ENCODE measurements at regions not wholly inside any gene's neighbourhood (a gene's known extent, or its start where the extent isn't known, plus 50 kb on each side); places are given as distances from the start of the nearest gene placed in this dataset.

DNA sequence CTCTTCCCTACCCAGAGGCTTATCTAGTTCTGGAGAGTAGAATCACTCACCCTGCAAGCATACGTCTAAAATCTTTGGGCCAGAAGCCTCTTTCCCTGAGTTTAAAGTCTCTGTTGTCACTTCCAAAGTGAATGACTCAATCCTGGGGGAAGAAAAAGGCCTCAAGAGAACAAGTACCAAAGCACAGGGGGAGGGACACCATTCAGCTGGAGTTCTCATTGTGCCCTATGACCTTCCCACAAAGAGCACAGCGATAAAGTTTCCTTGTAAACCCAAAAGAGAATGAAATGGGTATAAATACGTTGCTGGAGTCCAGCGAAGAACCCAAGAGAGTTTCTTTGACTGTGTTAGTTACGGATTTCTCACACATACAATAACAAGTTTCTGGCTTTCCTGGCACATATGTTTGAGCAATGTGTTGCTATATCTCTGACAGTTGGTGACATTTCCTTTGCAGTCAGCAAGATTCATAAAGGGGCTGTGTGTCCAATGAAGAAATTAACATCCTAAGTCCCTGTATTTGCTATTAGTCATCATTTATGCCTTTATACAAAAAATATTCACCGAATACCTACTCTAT lies 107.3 kb upstream of the PTPRG start:
- TF ChIP-seq, protein P1, sequence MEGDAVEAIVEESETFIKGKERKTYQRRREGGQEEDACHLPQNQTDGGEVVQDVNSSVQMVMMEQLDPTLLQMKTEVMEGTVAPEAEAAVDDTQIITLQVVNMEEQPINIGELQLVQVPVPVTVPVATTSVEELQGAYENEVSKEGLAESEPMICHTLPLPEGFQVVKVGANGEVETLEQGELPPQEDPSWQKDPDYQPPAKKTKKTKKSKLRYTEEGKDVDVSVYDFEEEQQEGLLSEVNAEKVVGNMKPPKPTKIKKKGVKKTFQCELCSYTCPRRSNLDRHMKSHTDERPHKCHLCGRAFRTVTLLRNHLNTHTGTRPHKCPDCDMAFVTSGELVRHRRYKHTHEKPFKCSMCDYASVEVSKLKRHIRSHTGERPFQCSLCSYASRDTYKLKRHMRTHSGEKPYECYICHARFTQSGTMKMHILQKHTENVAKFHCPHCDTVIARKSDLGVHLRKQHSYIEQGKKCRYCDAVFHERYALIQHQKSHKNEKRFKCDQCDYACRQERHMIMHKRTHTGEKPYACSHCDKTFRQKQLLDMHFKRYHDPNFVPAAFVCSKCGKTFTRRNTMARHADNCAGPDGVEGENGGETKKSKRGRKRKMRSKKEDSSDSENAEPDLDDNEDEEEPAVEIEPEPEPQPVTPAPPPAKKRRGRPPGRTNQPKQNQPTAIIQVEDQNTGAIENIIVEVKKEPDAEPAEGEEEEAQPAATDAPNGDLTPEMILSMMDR (IDR thresholded peaks at IDR 0.05; ENCODE audit: low read depth, low read length) = no peak
- no peak overlapping the region for H3K27ac ChIP-seq
- H3K27me3 ChIP-seq (ENCODE audit: insufficient read depth, low read depth, severe bottlenecking) = no peaks in the 10 kb centered on the region
- no peaks in the 10 kb centered on the region for H3K36me3 ChIP-seq
- H3K4me3 ChIP-seq (ENCODE audit: low read depth, low read length) = no peak overlapping the region
- no peak for DNase-seq
- H3K9me3 ChIP-seq (ENCODE audit: severe bottlenecking) = no peaks in the 10 kb centered on the region

DNA sequence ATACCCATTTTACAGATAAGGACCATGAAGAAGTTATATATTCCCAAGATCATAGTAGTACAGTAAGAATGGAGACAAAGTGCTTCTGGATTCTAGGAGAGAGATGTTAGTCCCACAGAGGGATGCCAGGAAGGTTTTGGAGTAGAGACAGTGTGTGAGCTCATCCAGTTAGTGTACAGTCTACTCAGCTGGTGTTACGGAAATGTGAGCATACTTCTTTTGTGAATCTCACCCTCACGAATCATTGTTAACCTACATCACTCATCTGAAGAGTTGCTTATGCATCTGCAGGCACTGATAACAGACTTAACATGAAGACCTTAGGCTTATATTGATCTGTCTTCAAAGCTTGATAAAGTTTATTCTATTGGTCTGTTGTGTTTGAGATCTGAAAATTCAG lies 106.6 kb upstream of the PTPRG start:
- H3K27ac ChIP-seq = no peak overlapping the region
- H3K4me3 ChIP-seq (ENCODE audit: low read depth, low read length) = no peak overlapping the region
- DNase-seq = no peak
- no peaks in the 10 kb centered on the region for H3K36me3 ChIP-seq
- H3K9me3 ChIP-seq (ENCODE audit: severe bottlenecking) = no peaks in the 10 kb centered on the region
- no peaks in the 10 kb centered on the region for H3K27me3 ChIP-seq (ENCODE audit: insufficient read depth, low read depth, severe bottlenecking)
- TF ChIP-seq, protein P1 (IDR thresholded peaks at IDR 0.05; ENCODE audit: low read depth, low read length) = no peak

DNA sequence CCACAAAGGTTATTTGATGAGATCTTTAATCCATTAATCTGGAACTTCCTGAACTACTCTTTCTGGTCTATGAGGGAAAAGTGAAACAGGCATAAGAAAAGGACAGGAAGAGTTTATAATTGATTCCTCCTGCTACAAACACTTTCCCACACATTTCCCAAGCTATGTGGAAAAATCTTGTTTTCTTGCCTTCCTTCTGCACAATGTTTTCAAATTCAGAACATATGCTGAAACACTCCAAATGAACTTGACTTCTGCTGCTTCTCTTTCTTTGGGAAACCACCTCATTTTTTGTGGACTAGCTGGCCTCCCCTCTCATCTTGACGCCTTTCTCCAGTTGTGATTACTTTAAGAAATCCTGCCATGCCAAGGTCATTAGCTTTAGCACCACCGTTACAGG lies 100.7 kb upstream of the PTPRG start:
- H3K36me3 ChIP-seq = no peaks in the 10 kb centered on the region
- TF ChIP-seq, protein P1 (IDR thresholded peaks at IDR 0.05; ENCODE audit: low read depth, low read length) = no peak
- H3K9me3 ChIP-seq (ENCODE audit: severe bottlenecking) = no peaks in the 10 kb centered on the region
- DNase-seq = no peak
- no peak overlapping the region for H3K27ac ChIP-seq
- no peaks in the 10 kb centered on the region for H3K27me3 ChIP-seq (ENCODE audit: insufficient read depth, low read depth, severe bottlenecking)
- H3K4me3 ChIP-seq (ENCODE audit: low read depth, low read length) = no peak overlapping the region

DNA sequence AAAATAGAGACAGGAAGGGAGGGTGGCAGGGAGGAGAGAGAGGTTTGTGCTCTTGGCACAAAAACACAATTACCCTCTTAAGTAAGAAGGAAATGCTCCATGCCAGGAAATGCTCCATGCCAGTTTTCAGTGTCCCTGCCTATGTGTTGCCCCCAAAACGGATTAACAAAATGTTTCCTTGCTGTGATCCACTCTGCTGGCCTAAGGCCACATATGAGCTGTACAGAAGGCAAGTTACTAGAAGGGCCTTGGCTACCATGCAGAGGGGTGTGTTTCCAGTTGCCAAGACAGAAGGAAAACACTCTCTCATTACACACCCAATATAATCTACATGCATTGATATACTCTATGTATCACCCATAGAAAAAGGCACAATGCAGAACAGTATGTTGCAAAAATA lies 98.2 kb upstream of the PTPRG start:
- H3K36me3 ChIP-seq = no peaks in the 10 kb centered on the region
- H3K27me3 ChIP-seq (ENCODE audit: insufficient read depth, low read depth, severe bottlenecking) = no peaks in the 10 kb centered on the region
- TF ChIP-seq, protein P1 (IDR thresholded peaks at IDR 0.05; ENCODE audit: low read depth, low read length) = no peak
- no peak overlapping the region for H3K27ac ChIP-seq
- H3K9me3 ChIP-seq (ENCODE audit: severe bottlenecking) = no peaks in the 10 kb centered on the region
- H3K4me3 ChIP-seq (ENCODE audit: low read depth, low read length) = no peak overlapping the region
- no peak for DNase-seq

DNA sequence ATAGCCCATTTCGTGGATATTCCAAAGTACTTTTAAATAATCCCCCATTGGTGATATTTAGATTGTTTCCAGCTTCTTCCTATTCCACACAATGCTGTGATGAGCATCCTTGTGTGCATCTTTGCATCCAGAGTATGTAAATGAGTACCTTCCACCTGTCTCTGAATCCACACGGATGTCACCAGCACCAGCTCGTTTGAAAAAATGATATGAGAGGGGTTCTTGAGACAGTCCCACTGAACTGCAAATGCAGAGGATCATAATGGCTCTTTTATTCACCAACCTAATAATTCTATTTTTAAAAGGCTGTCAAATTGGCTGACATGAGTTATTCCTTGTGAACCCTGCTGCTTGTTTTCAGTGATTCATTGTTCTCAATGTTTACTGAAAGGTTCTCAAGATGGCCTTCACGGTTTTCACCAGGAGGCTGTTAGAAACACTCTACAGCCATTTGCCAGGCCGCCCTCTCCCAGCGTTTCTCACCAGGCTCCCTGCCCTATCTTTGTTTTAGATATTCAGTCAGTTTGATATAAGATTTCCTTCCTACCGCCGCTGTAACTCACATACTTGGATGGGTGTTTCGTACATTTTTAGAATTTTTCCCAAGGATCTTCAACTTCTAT lies 96.7 kb upstream of the PTPRG start:
- Histone ChIP-seq H3K27me3 (ENCODE audit: insufficient read depth, low read depth, severe bottlenecking) (no peaks in the 10 kb centered on the region), H3K9me3 (ENCODE audit: severe bottlenecking) (no peaks in the 10 kb centered on the region), H3K36me3 (no peaks in the 10 kb centered on the region), H3K27ac (no peak overlapping the region), H3K4me3 (ENCODE audit: low read depth, low read length) (no peak overlapping the region)
- DNase-seq = no peak
- TF ChIP-seq, protein P1 (IDR thresholded peaks at IDR 0.05; ENCODE audit: low read depth, low read length) = no peak

DNA sequence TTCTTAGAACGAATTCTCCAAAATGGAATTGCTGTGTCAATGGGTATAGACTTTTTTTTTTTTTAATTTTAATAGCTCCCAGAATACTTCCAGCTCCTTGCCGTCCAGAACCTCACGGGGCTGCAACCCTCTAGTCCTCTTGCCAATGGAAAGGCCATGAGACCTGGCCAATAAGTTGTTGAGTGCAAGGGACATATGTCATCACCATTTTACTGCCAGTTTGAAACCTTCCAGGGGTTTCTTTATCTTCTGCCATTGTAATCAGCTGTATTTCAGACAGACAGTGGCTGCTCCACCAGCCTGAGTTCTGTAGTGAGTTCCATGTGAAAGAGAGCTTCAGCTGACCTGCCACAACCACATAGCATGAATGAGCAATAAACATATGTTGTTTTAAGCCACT lies 95.0 kb upstream of the PTPRG start:
- no peak for DNase-seq
- Histone ChIP-seq H3K27me3 (ENCODE audit: insufficient read depth, low read depth, severe bottlenecking) (no peaks in the 10 kb centered on the region), H3K27ac (no peak overlapping the region), H3K9me3 (ENCODE audit: severe bottlenecking) (peaks cover under 1% of the 10 kb centered on the region), H3K36me3 (no peaks in the 10 kb centered on the region), H3K4me3 (ENCODE audit: low read depth, low read length) (no peak overlapping the region)
- TF ChIP-seq, protein P1 (IDR thresholded peaks at IDR 0.05; ENCODE audit: low read depth, low read length) = no peak

Measured in WERI-Rb-1 (cell line).